ENCODE measurements at regions not wholly inside any gene's neighbourhood (a gene's known extent, or its start where the extent isn't known, plus 50 kb on each side); places are given as distances from the start of the nearest gene placed in this dataset.

DNA sequence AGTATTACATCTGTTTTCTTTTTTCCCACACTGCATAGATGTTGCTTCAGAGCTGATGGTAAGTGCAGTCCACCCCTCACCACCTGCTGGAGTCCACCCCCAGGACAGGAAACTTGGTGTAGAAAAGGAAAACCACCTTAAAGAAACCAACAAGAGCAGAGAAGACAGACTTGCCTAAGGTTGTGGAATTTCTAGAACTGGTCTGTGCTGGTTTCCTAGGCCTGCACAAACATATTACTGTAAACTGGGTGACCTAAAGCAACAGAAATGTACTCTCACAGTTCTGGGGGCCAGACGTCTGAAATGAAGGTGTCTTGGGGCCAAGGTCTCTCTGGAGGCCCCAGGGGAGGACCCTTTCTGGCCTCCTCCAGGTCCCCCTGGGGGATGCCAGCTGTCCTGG, 293.4 kb upstream of the IRX1 start:
- TF ChIP-seq POLR2AphosphoS5 (IDR thresholded peaks at IDR 0.05) = no peak
- TF ChIP-seq, protein P1, sequence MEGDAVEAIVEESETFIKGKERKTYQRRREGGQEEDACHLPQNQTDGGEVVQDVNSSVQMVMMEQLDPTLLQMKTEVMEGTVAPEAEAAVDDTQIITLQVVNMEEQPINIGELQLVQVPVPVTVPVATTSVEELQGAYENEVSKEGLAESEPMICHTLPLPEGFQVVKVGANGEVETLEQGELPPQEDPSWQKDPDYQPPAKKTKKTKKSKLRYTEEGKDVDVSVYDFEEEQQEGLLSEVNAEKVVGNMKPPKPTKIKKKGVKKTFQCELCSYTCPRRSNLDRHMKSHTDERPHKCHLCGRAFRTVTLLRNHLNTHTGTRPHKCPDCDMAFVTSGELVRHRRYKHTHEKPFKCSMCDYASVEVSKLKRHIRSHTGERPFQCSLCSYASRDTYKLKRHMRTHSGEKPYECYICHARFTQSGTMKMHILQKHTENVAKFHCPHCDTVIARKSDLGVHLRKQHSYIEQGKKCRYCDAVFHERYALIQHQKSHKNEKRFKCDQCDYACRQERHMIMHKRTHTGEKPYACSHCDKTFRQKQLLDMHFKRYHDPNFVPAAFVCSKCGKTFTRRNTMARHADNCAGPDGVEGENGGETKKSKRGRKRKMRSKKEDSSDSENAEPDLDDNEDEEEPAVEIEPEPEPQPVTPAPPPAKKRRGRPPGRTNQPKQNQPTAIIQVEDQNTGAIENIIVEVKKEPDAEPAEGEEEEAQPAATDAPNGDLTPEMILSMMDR (IDR thresholded peaks at IDR 0.05) = no peak
